RKO (cell line): ENCODE measurements at regions not wholly inside any gene's neighbourhood (a gene's known extent, or its start where the extent isn't known, plus 50 kb on each side); places are given as distances from the start of the nearest gene placed in this dataset.
A peak's percentile ranks its signal among the peaks of the same experiment; 100 is the strongest.
"Not testable (repeated sequence)": the region's sequence is repeated elsewhere in the genome, so short reads cannot be mapped to it uniquely, and the experiment has no call there.

Source experiments
- DNase-seq: peaks from one replicate; pipeline ENCODE4 v3.0.0-alpha.2; 2016; ENCODE audit warnings: low spot score

DNA sequence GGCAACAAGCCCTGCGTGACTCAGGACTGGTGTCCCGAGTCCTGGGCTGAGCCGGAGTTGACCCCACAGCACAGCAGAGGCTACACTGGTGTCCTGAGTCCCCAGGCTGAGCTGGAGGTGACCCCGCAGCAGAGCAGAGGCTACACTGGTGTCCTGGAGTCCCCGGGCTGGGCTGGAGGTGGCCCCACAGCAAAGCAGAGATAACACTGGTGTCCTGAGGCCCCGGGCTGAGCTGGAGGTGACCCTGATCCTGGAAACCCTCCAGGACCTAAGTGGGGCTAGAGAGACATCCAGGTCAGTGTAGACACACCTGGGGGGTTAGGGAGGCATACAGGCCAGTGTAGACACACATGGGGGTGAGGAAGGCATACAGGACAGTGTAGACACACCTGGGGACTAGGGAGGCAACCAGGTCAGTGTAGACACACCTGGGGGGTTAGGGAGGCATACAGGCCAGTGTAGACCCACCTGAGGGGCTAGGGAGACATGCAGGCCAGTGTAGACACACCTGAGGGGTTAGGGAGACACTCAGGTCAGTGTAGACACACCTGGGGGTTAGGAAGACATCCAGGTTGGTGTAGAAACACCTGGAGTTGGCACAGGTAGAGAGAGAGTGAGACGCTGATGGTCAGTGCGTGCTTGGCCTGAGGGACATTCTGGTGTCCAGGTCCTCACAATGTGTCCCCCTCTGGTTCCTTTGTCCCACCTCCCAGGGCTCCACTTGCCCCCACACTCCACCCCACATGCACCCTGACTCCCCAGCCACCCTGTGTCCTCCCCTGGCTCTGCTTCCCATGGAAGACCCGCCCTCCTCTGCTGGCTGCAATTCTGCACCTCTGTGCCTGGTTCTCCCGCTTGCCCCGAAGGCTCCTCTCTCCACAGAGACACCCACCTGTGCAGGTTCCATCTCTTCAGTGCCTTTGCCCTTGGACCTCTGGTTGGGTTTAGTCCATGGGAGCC, 321.6 kb upstream of the SFSWAP start:
- no peak for DNase-seq

DNA sequence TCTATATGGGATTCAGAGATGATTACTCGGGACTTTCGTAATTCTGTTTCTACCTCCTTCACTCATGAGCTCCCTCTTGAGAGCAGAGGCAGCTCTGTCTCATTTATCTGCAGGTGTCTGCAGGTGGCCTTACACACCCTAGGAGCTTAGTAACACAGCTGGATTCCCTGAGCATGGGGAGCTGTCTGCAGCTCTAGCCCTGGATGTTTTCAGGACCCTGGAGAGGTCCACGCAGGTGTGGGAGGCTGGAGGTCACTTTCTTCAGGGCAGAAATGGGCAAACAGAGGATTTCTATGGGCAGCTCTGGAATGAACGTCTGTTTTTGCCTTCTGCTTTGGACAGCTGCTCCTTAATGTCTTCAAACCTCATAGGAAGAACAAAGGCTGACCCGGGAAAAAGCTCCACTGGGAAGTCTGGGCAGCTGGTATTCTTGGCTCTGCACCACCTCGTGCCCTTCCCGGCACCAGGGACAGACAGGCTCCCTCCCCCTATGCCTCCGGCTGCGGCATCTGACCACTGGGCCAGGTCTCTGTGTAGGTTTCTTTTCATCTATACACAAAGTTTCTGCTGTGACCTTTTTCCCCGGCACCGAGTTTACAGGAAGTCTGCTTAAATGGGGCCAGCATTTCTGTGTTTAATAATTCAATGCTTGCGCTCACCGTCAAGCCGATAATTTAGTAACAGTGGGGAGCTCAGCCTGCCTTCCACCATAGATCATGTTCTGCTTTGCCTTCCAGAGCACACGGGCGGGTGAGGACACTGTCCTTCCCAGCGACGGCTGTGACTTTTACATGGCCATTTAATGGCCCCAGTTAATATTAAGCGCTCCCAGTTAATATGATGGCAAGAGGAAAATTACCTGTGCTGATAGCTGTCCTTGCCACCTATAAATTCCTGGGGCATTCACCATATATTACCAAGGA, 320.2 kb upstream of the SFSWAP start:
- DNase-seq = peak; percentile 16

DNA sequence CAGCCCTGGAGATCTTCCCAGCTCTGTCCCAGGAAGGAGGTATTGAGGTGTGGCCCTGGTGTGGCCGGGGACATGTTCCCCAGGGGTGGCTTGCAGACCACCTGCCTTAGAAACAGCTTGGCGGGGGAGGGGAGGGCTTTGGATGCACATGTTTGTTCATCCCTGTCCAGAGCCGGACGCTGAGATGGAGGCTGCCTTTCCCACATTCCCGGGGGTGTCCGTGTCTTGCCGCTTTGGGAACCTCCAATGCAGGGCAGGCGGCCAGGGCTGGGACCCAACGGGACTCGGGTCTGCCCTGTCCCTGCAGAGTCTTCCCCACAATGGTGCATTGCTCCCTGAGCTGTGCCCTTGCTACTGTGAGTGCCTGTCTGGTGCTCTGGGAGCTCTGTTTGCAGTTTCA, 319.5 kb upstream of the SFSWAP start:
- no peak for DNase-seq

DNA sequence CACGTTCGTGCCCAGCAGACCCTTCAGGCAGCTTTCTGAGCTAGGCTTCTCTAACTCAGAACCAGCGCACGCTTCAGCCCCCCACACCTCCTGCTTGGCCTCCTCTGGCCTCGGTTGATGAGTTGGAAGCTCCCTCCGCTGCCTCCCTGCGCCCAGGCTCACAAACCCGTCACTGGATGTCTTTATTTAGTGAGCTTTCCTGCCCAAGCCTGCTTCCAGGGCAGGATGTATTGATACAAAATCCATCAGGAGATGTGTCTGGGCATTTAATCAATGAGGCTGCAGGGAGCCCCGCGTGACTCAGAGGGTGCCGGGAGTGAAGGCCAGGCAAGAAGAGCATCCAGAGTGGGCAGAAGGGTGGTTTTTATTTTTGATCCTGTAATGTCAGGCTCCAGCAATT, 316.1 kb upstream of the SFSWAP start:
- not testable (repeated sequence) for DNase-seq

DNA sequence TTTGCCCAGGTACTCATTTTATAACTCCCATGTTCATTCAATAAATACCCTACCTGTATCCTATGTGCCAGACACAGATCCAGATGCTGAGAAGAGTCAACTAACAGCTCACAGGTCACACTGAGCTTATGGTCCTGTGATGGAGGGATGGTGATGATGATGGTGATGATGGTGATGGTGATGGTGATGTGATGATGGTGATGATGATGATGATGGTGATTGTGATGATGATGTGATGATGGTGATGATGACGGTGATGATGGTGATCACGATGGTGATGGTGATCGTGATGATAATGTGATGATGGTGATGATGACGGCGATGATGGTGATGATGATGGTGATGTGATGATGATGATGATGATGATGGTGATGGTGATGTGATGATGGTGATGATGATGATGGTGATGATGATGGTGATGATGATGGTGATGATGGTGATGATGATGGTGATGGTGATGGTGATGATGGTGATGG, 315.6 kb upstream of the SFSWAP start:
- DNase-seq = not testable (repeated sequence)

DNA sequence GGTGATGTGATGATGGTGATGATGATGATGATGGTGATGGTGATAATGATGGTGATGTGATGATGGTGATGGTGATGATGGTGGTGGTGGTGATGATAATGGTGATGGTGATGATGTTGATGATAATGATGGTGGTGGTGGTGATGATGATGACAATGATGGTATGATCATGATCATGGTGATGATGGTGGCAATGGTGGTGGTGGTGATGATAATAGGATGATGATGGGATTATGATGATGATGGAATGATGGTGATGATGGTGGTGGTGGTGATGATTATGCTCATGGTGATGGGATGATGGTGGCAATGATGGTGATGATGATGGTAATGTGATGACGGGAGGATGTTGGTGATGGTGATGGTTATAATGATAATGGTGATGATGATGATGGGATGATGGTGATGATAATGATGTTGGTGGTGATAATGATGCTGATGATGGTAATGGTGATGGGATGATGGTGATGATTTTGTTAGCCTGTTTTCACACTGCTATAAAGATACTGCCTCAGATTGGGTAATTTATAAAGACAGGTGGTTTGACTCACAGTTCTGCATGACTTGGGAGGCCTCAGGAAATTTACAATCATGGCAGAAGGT, 314.8 kb upstream of the SFSWAP start:
- DNase-seq = no peak

DNA sequence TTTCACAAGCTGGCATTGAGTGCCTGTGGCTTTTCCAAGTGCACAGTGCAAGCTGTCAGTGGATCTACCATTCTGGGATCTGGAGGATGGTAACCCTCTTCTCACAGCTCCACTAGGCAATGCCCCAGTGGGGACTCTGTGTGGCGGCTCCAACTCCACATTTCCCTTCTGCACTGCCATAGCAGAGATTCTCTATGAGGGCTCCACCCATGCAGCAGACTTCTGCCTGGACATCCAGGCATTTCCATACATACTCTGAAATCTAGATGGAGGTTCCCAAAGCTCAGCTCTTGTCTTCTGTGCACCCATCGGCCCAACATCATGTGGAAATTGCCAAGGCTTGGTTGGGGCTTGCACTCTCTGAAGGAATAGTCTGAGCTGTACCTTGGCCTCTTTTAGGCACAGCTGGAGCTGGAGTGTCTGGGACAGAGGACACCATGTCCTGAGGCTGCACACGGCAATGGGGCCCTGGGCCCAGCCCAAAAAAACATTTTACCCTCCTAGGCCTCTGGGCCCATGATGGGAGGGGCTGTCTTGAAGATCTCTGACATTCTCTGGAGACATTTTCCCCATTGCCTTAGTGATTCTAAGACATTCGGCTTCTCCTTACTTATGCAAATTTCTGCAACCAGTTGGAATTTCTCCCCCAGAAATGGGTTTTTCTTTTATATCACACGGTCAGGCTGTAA, 313.3 kb upstream of the SFSWAP start:
- DNase-seq = no peak

DNA sequence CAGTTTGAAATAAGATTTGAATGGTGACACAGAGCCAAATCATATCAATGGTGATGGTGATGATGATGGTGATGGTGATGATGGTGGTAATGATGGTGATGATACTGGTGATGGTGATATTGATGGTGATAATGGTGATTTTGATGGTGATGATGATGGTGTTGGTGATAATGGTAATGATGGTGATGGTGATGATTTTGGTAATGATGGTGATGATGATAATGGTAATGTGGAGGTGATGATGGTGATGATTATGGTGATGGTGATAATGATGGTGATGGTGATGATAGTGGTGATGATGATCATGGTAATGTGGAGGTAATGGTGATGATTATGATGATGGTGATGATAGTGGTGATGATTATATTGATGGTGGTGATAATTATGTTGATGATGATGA, 311.9 kb upstream of the SFSWAP start:
- DNase-seq = no peak

DNA sequence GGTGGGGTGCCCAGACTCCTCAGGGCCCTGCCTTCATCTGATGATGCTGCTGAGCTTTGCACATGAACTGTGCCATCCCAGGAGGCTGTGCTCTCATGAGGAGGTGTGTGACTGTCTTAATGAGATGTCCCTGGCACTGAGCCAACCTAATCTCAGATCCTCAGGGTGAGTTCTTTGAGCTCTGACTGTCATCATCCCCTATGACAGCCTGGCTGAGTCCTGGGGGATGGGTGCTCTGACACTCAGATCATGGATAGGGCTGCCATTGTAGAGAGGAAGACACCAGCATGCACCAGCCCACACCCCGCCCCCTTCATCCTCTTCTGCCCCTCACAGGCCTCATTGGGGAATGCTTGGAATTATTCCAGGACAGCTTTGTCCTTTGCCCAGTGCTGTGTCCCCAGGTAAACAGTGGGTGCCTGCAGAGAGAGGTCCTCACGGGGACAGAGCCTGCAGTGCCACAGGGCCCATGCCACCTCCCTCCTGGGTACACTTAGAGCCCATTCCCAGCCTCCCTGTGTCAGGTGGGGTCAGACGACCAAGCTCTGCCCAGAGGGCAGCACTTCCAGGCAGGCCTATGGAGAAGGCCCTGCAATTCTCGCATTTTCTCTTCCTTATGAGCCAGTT, 310.1 kb upstream of the SFSWAP start:
- not testable (repeated sequence) for DNase-seq

DNA sequence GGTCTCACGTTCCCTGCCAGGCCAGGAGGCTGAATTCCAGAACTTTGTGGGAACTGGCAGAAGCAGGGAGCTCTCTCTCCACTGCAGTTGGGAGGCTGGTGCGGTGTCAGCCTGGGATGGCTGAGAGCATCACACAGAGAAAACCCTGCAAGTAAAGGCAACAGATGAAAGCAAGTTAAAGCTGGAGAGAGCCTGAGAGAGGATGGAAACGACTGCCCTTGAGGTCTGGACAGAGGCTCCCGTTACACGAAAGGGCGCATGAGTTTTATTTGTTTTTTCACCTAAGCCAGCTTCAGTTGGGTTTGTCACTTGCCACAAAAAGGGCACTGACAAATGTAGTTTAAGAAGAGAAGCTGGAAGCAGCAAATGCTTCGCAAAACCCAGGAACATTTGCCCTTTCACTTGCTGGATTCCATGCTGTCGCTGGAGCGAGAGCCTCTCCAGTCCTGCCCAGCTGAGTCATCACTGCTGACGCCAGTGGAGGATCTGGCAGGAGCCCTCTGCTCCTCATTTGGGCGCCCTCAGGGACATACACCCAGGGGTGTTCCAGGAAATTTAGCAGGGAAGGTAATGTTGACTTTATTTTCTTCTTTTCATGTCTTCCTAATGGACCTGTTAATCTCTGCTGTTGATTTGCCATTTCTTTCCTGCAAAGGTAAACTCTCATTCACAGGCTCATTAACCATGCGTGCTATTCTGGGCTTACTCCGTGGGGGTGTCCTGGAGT, 308.8 kb upstream of the SFSWAP start:
- not testable (repeated sequence) for DNase-seq

DNA sequence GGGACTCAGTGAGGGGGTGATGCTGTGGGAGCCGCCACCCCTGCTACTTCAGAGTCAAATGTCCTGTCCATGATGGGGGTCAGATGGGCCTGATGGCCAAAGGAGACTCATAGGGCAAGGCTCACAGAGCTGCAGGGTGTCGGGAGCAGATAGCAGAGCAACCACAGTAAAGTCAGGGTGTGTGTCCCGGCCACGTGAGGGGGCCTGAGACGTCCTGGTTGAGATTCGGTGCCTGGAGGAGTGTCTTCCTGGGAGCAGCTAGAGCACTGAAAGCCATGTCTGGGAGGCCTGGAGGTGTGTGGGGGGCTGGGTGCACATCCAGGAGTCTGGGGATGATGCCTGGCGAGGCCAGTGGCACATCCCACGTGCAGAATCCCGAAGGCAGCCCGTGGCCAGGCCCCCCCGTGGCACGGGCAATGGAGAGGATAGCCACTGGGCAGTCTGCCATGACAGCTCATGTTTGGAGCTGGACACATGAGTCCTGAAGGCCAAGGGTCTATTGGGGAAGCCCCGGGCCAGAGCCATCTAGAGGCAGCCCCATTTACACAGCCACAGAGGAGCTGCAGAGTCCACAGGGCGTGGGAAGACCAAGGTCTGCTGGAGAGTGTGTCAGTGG, 308.0 kb upstream of the SFSWAP start:
- DNase-seq = no peak

DNA sequence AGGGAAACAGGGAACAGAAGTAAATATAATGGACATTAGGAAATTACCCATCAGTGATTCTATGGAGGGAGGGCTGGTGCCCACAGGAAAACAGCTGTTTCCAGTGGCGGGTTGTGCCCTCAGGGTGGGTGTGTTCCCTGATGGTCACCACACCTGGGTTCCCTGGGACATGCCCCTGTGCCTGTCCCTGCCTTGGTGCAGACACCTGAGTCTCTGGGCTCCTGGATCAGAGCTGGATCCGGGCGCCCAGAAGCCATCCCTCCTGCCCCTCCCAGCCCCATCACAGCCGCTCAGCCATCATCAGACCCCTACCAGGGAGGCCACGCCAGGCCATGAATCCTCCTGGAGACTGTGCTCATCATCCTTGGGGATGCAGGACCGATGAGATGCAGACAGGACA, 307.2 kb upstream of the SFSWAP start:
- no peak for DNase-seq

DNA sequence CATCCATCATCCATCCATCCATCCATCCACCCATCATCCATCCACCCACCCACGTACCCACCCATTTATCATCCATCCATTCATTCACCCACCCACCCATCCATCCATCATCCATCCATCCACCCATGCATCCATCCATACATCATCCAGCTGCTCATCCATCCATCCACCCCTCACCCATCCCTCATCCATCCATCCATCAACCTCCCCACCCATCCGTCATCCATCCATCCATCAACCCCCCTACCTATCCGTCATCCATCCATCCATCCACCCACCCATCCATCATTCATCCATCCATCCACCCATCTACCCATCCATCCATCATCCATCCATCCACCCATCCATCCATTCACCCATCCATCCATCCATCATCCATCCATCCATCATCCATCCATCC, 306.2 kb upstream of the SFSWAP start:
- no peak for DNase-seq

DNA sequence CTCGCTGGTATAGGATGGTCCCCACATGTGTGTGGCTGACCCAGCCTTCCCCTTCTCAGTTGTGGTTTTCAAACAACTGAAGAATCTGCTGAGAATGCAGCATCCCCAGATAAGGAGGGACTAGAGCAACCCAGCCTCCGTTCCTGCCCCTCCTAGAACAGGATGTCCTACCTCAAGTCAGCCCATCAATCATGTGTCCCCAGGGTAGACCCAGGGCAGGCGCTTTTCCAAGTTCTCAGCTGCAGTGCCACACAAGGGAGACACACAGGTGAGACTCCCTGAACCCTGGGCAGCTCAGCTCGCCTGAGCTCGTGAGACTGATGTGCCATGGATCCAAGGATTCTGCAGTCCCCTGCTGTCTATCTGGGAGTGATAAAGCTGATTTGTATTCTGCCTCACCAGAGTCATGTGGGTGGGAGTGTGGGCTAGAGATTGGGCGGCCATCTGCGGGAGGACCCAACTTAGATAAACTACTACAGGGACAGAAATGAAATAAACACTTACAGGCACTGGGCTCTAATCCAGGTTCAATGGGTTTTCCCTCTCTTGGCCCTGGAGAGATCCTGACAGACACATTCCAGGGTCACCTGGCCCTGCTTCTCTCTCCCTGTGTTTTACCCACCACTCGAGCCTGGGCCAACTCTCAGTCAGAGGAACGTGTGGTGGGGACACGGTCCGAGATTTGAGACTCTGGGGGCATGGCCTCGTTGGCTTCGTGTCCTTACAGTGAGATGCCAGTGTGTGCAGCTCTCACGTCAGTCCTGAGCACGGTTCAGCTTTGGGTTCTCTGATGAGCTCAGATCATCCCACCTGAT, 303.5 kb upstream of the SFSWAP start:
- DNase-seq = no peak

DNA sequence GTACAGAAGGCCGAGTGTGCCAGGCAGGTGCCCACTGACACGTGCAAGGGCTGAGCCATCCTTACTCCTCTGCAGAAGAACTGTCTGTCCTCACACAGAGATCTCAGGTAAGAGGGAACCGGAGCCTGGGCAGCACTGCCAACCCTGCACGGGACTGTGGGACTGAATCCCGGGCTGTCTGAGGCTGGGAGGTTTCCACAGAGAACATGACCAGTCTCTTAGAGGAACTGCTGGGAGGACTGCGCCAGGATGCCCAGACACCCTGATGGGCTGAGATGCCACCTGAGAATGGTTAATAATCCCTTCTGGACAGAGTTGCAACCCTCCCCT, 302.9 kb upstream of the SFSWAP start:
- DNase-seq = no peak

DNA sequence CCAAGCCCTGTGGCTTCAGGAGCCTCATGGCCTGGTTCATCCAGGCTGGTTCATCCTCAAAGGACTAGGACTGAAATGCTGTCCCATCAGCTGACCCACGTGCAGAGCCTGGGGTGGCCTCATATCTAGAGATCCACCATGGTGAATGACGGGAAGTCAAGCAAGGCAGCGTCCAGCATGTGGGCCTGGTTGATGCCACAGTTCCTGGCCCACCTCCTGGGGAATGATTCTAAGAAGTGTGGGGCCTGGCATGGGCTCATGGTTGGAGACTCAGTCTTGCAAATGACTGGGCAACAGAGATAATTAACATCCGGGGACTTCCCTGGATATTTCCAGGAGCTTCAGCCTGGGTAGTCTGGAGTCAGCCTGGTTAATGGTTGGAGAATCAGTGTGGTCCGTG, 302.4 kb upstream of the SFSWAP start:
- DNase-seq = no peak

DNA sequence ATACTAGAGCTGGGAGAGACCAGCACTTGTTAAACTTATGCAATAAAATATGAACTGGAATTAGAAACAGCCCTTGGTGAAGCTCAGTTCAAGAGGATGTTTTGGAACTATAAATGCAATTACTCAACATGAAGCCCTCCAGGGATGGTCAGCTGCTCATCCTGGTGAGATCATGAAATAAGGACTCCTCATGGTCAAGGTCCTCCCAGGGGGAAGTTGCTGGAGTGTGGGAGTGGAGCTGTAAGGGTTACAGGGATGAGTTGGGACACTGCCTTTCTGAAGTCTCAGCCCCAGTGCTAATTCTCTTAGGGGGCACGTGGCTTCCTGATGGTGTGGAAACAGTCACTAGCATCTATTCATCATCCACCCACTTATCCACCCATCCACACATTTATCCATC, 301.7 kb upstream of the SFSWAP start:
- DNase-seq = no peak

DNA sequence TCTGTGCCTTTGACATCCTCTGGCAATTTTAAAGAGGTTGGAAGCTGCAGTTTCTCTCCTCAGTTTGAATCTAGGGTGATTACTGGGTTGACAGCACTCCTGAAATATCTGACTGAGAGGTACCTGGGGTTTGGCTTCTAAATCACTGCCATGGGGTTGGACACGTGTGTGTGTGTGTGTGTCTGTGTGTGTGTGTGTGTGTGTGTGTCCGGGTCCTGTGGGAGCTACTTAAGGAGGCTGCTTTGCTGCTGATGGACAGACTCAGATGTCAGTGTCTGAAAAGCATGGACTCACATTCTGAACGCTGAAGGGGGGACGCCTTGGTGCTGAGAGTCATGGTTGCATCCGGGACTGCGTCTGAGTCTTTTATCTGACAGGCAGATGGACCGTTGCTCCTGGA, 299.1 kb upstream of the SFSWAP start:
- not testable (repeated sequence) for DNase-seq

DNA sequence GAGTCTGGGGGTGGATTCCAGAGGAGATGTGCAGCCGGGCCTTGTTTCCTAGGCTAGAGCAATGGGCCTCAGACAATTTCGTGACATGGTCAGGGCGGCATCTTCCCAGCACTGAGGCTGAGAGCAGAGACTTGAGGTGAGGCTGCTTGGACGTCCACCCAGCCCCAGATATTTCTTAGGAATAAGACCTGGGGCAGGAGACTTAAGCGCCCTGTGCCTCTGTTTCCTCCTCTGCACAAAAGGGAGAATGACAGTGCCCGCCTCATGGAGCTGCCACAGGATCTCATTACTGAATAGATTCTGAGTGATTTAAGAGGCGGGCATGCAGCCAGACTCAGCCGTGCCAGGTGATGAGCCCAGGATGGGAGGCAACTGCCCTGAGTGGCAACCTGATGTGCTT, 297.9 kb upstream of the SFSWAP start:
- no peak for DNase-seq
